Vagina (tissue), 2 donors: ENCODE measurements at regions not wholly inside any gene's neighbourhood (a gene's known extent, or its start where the extent isn't known, plus 50 kb on each side); places are given as distances from the start of the nearest gene placed in this dataset.

Source experiments
- POLR2A ChIP-seq, 2 donors: fragments of 450-650 bp; IDR thresholded peaks; one replicate each; pipeline ENCODE4 v1.6.1; 2017; ENCODE audit warnings: antibody characterized with exemption in 2 of 2, mild to moderate bottlenecking in 2 of 2, moderate library complexity in 2 of 2
- POLR2AphosphoS5 ChIP-seq, 2 donors: sonication (generic); formaldehyde crosslinking; IDR thresholded peaks; one replicate each; pipeline ENCODE4 v1.9.0; 2017; ENCODE audit warnings: antibody characterized with exemption in 2 of 2, mild to moderate bottlenecking in 2 of 2, low read depth in 1 of 2; ENCODE audit not compliant: insufficient read depth in 1 of 2
- TF ChIP-seq, protein P1 (sequence below), 3 experiments: fragments of 450-650 bp in 2 of 3; fragments of 200-600 bp in 1 of 3; sonication (generic) in 1 of 3; IDR thresholded peaks; one replicate each; pipeline ENCODE4 v1.5.1; 2017 to 2019; ENCODE audit warnings: antibody characterized with exemption in 3 of 3, mild to moderate bottlenecking in 2 of 3, moderate library complexity in 2 of 3

DNA sequence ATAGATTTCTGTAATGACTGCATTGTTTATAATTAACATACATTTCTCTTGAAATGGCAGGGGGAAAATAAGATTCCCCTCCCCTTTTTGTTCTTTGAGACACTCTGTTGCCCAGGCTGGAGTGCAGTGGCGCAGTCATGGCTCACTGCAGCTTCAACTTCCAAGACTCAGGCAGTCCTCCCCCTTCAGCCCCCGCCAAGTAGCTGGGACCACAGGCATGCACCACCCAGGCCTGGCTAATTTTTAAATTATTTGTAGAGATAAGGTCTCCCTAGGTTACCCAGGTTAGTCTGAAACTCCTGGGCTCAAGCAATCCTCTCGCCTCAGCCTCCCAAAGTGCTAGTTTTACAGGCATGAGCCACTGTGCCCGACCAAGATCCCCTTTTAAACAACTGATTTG, 67.7 kb downstream of the KATNIP start:
- TF ChIP-seq, protein P1, sequence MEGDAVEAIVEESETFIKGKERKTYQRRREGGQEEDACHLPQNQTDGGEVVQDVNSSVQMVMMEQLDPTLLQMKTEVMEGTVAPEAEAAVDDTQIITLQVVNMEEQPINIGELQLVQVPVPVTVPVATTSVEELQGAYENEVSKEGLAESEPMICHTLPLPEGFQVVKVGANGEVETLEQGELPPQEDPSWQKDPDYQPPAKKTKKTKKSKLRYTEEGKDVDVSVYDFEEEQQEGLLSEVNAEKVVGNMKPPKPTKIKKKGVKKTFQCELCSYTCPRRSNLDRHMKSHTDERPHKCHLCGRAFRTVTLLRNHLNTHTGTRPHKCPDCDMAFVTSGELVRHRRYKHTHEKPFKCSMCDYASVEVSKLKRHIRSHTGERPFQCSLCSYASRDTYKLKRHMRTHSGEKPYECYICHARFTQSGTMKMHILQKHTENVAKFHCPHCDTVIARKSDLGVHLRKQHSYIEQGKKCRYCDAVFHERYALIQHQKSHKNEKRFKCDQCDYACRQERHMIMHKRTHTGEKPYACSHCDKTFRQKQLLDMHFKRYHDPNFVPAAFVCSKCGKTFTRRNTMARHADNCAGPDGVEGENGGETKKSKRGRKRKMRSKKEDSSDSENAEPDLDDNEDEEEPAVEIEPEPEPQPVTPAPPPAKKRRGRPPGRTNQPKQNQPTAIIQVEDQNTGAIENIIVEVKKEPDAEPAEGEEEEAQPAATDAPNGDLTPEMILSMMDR (IDR thresholded peaks at IDR 0.05) = no peak
- TF ChIP-seq POLR2A (IDR thresholded peaks at IDR 0.05) (no peak), POLR2AphosphoS5 (IDR thresholded peaks at IDR 0.05; ENCODE audit: insufficient read depth in 1 of 2, low read depth in 1 of 2) (no peak)
